ENCODE measurements at regions not wholly inside any gene's neighbourhood (a gene's known extent, or its start where the extent isn't known, plus 50 kb on each side); places are given as distances from the start of the nearest gene placed in this dataset.

GRCh38 chr18:47461406-47461948 is 210.0 kb upstream of the SKOR2 start:
- no peak for DNase-seq (ENCODE audit: low read depth, low spot score)
- H4K20me1 ChIP-seq (replicated peaks; ENCODE audit: control insufficient read depth, extremely low read depth, insufficient read depth, low read length) = no peaks in the 10 kb centered on the region
- no peak overlapping the region for H3K4me3 ChIP-seq (replicated peaks in 1 of 3; ENCODE audit: insufficient read depth in 1 of 3, low read depth in 1 of 3, low read length in 3 of 3)
- no peak overlapping the region for H3K4me2 ChIP-seq (ENCODE audit: insufficient read depth, low read length)
- intact Hi-C loops (cut with micrococcal nuclease) = no loop called here
- H3K36me3 ChIP-seq (ENCODE audit: control insufficient read depth in 2 of 2, extremely low read depth in 1 of 2, insufficient read depth in 2 of 2, low read length in 2 of 2) = no peaks in the 10 kb centered on the region
- H3K27ac ChIP-seq (ENCODE audit: insufficient read depth, low read depth, low read length) = no peak overlapping the region
- no peak for FAIRE-seq
- H2AFZ ChIP-seq (ENCODE audit: low read depth, low read length) = no peak overlapping the region
- ChIA-PET CTCF (no interaction called here), POLR2A (no interaction called here)
- no TSS peak for BruUV-seq (replicated peaks)
- no peak overlapping the region for H3K9ac ChIP-seq (replicated peaks; ENCODE audit: extremely low read depth, insufficient read depth, low read length)
- H3K9me1 ChIP-seq (replicated peaks; ENCODE audit: control insufficient read depth, extremely low read depth, insufficient read depth, low read length) = no peaks in the 10 kb centered on the region
- TF ChIP-seq JUN (IDR thresholded peaks at IDR 0.05; ENCODE audit: borderline replicate concordance, insufficient read depth, insufficient read length, low read depth) (no peak), CTCF (IDR thresholded peaks at IDR 0.05; ENCODE audit: extremely low read depth in 1 of 2, insufficient read depth in 1 of 2, low read depth in 1 of 2, low read length in 2 of 2) (no peak), POLR2AphosphoS5 (IDR thresholded peaks at IDR 0.05; ENCODE audit: insufficient read depth, low read depth, low read length) (no peak), EZH2 (IDR thresholded peaks at IDR 0.05; ENCODE audit: borderline replicate concordance, low read depth, low read length, severe bottlenecking) (no peak)
- no peaks in the 10 kb centered on the region for H3K79me2 ChIP-seq (ENCODE audit: control insufficient read depth, insufficient read depth, low read length)
- H3K4me1 ChIP-seq (ENCODE audit: control insufficient read depth, extremely low read depth, insufficient read depth, low read length) = no peaks in the 10 kb centered on the region
- dilution Hi-C loops (cut with MboI; ENCODE audit: extremely low pct_ligation_motif_present, low sequenced_read_pairs) = no loop called here
- H3K9me3 ChIP-seq (replicated peaks; ENCODE audit: control insufficient read depth, insufficient read depth, low read length) = no peaks in the 10 kb centered on the region
- no peaks in the 10 kb centered on the region for H3K27me3 ChIP-seq (ENCODE audit: control insufficient read depth in 2 of 2, insufficient read depth in 2 of 2, low read length in 2 of 2)

GRCh38 chr18:47458483-47458882 is 207.0 kb upstream of the SKOR2 start:
- POLR2A ChIA-PET = no interaction called here
- H3K79me2 ChIP-seq (ENCODE audit: control insufficient read depth, insufficient read depth, low read length) = no peaks in the 10 kb centered on the region
- dilution Hi-C loops (cut with MboI; ENCODE audit: extremely low pct_ligation_motif_present, low sequenced_read_pairs) = no loop called here
- DNase-seq (ENCODE audit: low read depth, low spot score) = no peak
- H3K9me3 ChIP-seq (replicated peaks; ENCODE audit: control insufficient read depth, insufficient read depth, low read length) = no peaks in the 10 kb centered on the region
- H3K9ac ChIP-seq (replicated peaks; ENCODE audit: extremely low read depth, insufficient read depth, low read length) = no peak overlapping the region
- no peak overlapping the region for H2AFZ ChIP-seq (ENCODE audit: low read depth, low read length)
- intact Hi-C loops (cut with micrococcal nuclease) = no loop called here
- H3K9me1 ChIP-seq (replicated peaks; ENCODE audit: control insufficient read depth, extremely low read depth, insufficient read depth, low read length) = no peaks in the 10 kb centered on the region
- no TSS peak for BruUV-seq (replicated peaks)
- no peaks in the 10 kb centered on the region for H4K20me1 ChIP-seq (replicated peaks; ENCODE audit: control insufficient read depth, extremely low read depth, insufficient read depth, low read length)
- no peaks in the 10 kb centered on the region for H3K4me1 ChIP-seq (ENCODE audit: control insufficient read depth, extremely low read depth, insufficient read depth, low read length)
- H3K27me3 ChIP-seq (ENCODE audit: control insufficient read depth in 2 of 2, insufficient read depth in 2 of 2, low read length in 2 of 2) = no peaks in the 10 kb centered on the region
- TF ChIP-seq FOS (IDR thresholded peaks at IDR 0.05; ENCODE audit: borderline replicate concordance, insufficient read depth, low read length) = no peak
- TF ChIP-seq JUN (IDR thresholded peaks at IDR 0.05; ENCODE audit: borderline replicate concordance, insufficient read depth, insufficient read length, low read depth) = no peak
- TF ChIP-seq POLR2A (IDR thresholded peaks at IDR 0.05; ENCODE audit: low read depth, low read length) = no peak
- TF ChIP-seq EZH2 (IDR thresholded peaks at IDR 0.05; ENCODE audit: borderline replicate concordance, low read depth, low read length, severe bottlenecking) = no peak
- no peak for TF ChIP-seq GATA2 (IDR thresholded peaks at IDR 0.05; ENCODE audit: insufficient read depth, insufficient read length, low read depth, low read length)
- no peak for TF ChIP-seq MAX (IDR thresholded peaks at IDR 0.05; ENCODE audit: insufficient read depth, insufficient read length)
- no peak for TF ChIP-seq CTCF (IDR thresholded peaks at IDR 0.05; ENCODE audit: extremely low read depth in 1 of 2, insufficient read depth in 1 of 2, low read depth in 1 of 2, low read length in 2 of 2)
- no peak for TF ChIP-seq POLR2AphosphoS5 (IDR thresholded peaks at IDR 0.05; ENCODE audit: insufficient read depth, low read depth, low read length)
- no peak for TF ChIP-seq MYC (IDR thresholded peaks at IDR 0.05; ENCODE audit: low read depth, low read length)
- CTCF ChIA-PET = no interaction called here
- FAIRE-seq = no peak
- no peak overlapping the region for H3K4me3 ChIP-seq (replicated peaks in 1 of 3; ENCODE audit: insufficient read depth in 1 of 3, low read depth in 1 of 3, low read length in 3 of 3)
- H3K36me3 ChIP-seq (ENCODE audit: control insufficient read depth in 2 of 2, extremely low read depth in 1 of 2, insufficient read depth in 2 of 2, low read length in 2 of 2) = no peaks in the 10 kb centered on the region
- no peak overlapping the region for H3K4me2 ChIP-seq (ENCODE audit: insufficient read depth, low read length)
- no peak overlapping the region for H3K27ac ChIP-seq (ENCODE audit: insufficient read depth, low read depth, low read length)
